Activated T-helper 17 cell treated with anti-CD3 and anti-CD28 coated beads, Interleukin-2, amount 50 U/mL, for 72 hours (primary cell): ENCODE measurements at regions not wholly inside any gene's neighbourhood (a gene's known extent, or its start where the extent isn't known, plus 50 kb on each side); places are given as distances from the start of the nearest gene placed in this dataset.

Source experiments
- ATAC-seq: fragments of 150-1000 bp; cut with Tn5 transposase; replicated peaks from 2 replicates; pipeline ENCODE4 v1.10.0; 2021; ENCODE audit warnings: mild to moderate bottlenecking, moderate library complexity
- H3K27ac Mint-ChIP-seq: one replicate; pipeline ENCODE4 v1.8.0; 2022; ENCODE audit warnings: mixed read lengths
- H3K27me3 Mint-ChIP-seq: one replicate; pipeline ENCODE4 v1.8.0; 2022; ENCODE audit warnings: mixed read lengths
- H3K36me3 Mint-ChIP-seq: one replicate; pipeline ENCODE4 v1.8.0; 2022; ENCODE audit warnings: low read depth, mild to moderate bottlenecking, mixed read lengths
- H3K4me1 Mint-ChIP-seq: one replicate; pipeline ENCODE4 v1.8.0; 2022; ENCODE audit warnings: mixed read lengths
- H3K4me3 Mint-ChIP-seq: one replicate; pipeline ENCODE4 v1.8.0; 2022; ENCODE audit warnings: mild to moderate bottlenecking, mixed read lengths
- H3K9me3 Mint-ChIP-seq: one replicate; pipeline ENCODE4 v1.8.0; 2022; ENCODE audit warnings: mixed read lengths

- Mint-ChIP-seq H3K27me3 (no peaks in the 10 kb centered on the region), H3K4me1 (peaks cover 57% of the 10 kb centered on the region), H3K4me3 (peak overlapping the region; percentile 78), H3K36me3 (peaks cover 39% of the 10 kb centered on the region), H3K9me3 (peaks cover 18% of the 10 kb centered on the region), H3K27ac (peak overlapping the region; percentile 100)
- ATAC-seq, result peak; percentile 76
Observed at GRCh38 chr6:14743474-14744211, 502.2 kb upstream of the JARID2 start.

DNA sequence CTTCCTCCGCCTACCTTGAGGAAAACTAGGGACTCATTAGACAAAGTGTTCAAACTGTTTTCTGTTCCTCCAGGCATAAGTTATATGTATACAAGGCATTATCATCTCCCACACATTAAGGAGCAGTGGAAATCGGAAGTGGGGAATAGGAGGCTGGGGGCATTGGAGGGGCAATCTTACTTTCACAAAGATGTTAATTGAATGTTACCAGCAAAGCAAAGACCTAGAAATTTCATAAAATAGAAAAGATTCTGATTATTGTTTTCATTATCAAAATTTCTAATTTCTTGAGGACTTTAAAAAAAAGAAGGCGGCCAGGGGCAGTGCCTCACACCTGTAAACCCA is 501.7 kb upstream of the JARID2 start:
- Mint-ChIP-seq H3K4me3 (peak overlapping the region; percentile 78), H3K9me3 (peaks cover 18% of the 10 kb centered on the region), H3K27me3 (no peaks in the 10 kb centered on the region), H3K36me3 (peaks cover 39% of the 10 kb centered on the region), H3K4me1 (peaks cover 56% of the 10 kb centered on the region), H3K27ac (peak overlapping the region; percentile 100)
- ATAC-seq, result no peak

DNA sequence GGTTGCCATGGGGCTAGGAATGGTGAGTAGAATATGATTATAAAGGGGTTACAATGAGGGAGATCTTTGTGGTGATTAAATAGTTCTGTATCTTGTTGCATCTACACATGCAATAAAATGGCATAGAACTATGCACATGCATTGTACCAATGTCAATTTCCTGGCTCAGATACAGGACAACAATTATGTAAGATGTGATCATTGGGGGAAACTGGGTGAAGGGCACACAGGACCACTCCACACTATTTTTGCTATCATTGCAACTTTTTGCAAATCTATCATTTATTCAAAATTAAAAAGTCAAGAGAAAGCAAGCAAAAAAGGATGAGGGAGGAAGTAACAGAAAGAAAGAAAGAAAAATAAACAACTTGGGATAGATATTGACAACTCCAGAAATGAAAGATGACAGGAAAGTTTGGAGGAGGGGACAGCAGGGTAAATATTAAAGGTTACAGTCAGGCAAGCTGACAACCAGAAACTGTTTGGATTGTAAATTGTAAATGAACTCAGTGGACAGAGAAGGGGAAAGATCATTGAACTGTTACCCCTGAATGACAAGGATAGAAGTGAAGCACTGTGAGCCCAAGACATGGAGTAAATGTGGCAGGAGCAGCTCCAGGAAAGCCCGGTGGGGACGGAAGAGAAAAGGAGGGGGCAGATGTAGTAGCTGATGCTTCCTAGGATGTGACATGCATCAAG is 499.6 kb upstream of the JARID2 start:
- peak overlapping the region; percentile 100 for H3K27ac Mint-ChIP-seq
- no peaks in the 10 kb centered on the region for H3K27me3 Mint-ChIP-seq
- peaks cover 4% of the 10 kb centered on the region for H3K9me3 Mint-ChIP-seq
- H3K4me3 Mint-ChIP-seq, result peak overlapping the region; percentile 25
- peaks cover 50% of the 10 kb centered on the region for H3K4me1 Mint-ChIP-seq
- peaks cover 26% of the 10 kb centered on the region for H3K36me3 Mint-ChIP-seq
- ATAC-seq, result no peak

GRCh38 chr6:14747881-14748520 is 497.9 kb upstream of the JARID2 start:
- peak; percentile 29 for ATAC-seq
- Mint-ChIP-seq H3K4me3 (peak overlapping the region; percentile 74), H3K9me3 (peaks cover 4% of the 10 kb centered on the region)

GRCh38 chr6:14748679-14749078 is 497.2 kb upstream of the JARID2 start:
- H3K27me3 Mint-ChIP-seq, result no peaks in the 10 kb centered on the region
- H3K36me3 Mint-ChIP-seq, result peaks cover 6% of the 10 kb centered on the region
- ATAC-seq, result peak; percentile 64
- peak overlapping the region; percentile 74 for H3K4me3 Mint-ChIP-seq
- H3K9me3 Mint-ChIP-seq, result peaks cover 4% of the 10 kb centered on the region
- peak overlapping the region; percentile 100 for H3K27ac Mint-ChIP-seq
- peaks cover 50% of the 10 kb centered on the region for H3K4me1 Mint-ChIP-seq

More at GRCh38 chr6:14747881-14748520, 497.9 kb upstream of the JARID2 start:
- Mint-ChIP-seq H3K36me3 (peaks cover 13% of the 10 kb centered on the region), H3K27ac (peak overlapping the region; percentile 100), H3K27me3 (no peaks in the 10 kb centered on the region), H3K4me1 (peaks cover 49% of the 10 kb centered on the region)

DNA sequence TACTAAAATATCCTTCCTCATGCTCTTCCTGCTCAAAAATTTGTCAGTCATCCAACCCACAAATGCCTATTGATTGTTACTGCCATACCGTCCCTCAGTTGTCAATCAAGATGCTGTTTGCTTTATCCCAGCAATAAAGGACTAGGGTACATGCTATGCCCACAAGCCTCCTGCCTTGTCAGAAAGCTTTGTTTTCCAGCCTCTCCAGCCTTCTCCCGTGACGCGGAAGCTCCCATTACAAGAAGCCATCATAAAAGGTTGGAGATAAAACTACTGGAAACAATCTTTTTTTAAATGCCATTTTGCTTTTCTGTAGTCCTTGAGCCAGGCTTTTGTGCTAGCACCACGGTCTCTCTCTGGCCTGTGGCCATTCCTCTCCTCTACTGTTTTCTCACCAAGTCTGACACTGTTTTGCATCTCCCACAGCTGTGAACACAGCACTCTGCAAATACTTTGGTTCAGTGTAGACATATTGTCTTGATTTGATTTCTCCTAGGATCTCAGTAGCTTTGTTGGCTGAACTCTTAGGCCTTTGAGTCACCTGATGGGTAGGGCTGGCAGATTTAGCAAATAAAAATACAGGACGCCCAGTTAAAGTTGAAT is 495.7 kb upstream of the JARID2 start:
- Mint-ChIP-seq H3K36me3 (peaks cover 8% of the 10 kb centered on the region), H3K9me3 (no peaks in the 10 kb centered on the region), H3K4me3 (peak overlapping the region; percentile 74), H3K27me3 (no peaks in the 10 kb centered on the region), H3K4me1 (peaks cover 52% of the 10 kb centered on the region), H3K27ac (peak overlapping the region; percentile 100)
- ATAC-seq, result no peak

DNA sequence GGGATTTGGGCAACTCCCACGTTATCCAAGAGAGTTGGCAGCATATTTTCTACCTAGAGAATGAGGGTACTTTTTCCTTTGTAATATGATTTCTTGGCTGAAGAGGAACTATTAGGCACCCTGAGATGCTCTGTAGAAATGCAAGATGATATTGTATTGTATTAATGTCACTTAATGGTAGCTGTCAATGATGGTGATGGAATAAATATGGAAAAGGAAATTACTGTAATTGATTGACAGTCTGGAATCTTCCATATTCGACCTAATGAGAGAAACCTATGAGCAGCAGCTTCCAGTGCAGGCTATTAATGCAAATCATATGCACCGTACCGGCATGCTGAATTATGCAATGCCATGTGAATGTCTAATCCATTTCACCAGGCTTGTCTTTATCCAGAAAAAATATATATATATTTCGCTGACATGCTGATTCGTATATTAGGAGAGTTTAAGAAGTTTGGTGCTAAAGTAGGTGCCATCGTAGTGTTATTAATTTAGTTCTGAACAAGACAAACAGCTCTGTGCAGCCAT is 494.2 kb upstream of the JARID2 start:
- no peaks in the 10 kb centered on the region for H3K27me3 Mint-ChIP-seq
- H3K4me1 Mint-ChIP-seq, result peaks cover 52% of the 10 kb centered on the region
- ATAC-seq, result no peak
- peaks cover under 1% of the 10 kb centered on the region for H3K9me3 Mint-ChIP-seq
- H3K27ac Mint-ChIP-seq, result no peak overlapping the region
- H3K4me3 Mint-ChIP-seq, result no peak overlapping the region
- peaks cover 11% of the 10 kb centered on the region for H3K36me3 Mint-ChIP-seq

GRCh38 chr6:14754751-14755513 is 490.9 kb upstream of the JARID2 start:
- Mint-ChIP-seq H3K4me3 (peak overlapping the region; percentile 84), H3K36me3 (peaks cover 11% of the 10 kb centered on the region), H3K9me3 (peaks cover 4% of the 10 kb centered on the region), H3K27me3 (no peaks in the 10 kb centered on the region), H3K4me1 (peaks cover 60% of the 10 kb centered on the region), H3K27ac (peak overlapping the region; percentile 100)
- peak; percentile 89 for ATAC-seq

DNA sequence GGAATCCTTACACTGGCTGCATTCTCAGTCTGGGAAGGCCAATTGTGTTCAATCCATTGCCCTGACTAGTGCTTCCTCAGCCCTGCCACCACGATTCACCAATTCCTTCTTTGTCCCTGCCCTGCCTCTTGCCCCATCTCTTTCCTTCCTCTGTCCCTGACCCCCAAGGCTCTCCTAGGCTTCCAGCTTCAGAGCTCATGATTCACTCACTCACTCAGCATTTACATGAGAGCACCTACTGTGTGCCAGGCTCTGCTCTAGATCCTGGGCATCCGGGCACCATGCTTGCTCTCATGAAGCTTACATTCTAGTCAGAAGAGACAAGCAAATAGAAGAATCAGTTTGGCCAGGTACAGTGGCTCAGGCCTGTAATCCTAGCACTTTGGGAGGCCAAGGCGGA is 489.5 kb upstream of the JARID2 start:
- Mint-ChIP-seq H3K27ac (peak overlapping the region; percentile 100), H3K4me1 (peaks cover 57% of the 10 kb centered on the region), H3K27me3 (no peaks in the 10 kb centered on the region), H3K4me3 (peak overlapping the region; percentile 84), H3K9me3 (peaks cover 4% of the 10 kb centered on the region), H3K36me3 (peaks cover 11% of the 10 kb centered on the region)
- no peak for ATAC-seq

- Mint-ChIP-seq H3K4me3 (peak overlapping the region; percentile 84), H3K27ac (peak overlapping the region; percentile 100), H3K36me3 (peaks cover 11% of the 10 kb centered on the region), H3K4me1 (peaks cover 57% of the 10 kb centered on the region), H3K9me3 (peaks cover 4% of the 10 kb centered on the region), H3K27me3 (no peaks in the 10 kb centered on the region)
- no peak for ATAC-seq
Observed at GRCh38 chr6:14757014-14757413, 488.9 kb upstream of the JARID2 start.

DNA sequence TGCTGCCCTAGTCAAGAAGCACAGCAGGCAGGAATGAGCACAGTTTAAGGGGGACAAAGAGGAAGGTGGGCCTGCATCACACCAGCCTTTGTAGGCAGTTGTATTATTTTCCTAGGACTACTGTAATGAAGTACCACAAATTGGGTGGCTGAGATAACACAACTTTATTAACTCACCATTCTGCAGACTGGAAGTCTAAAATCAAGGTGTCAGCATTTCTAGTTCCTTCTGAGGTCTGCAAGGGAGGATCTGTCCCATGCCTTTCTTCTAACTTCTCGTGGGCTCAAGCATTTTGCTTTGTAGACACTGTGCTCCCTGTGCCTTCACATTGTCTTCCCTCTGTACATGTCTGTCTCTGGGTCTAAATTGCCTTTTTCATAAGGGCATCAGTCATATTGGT is 488.5 kb upstream of the JARID2 start:
- no peaks in the 10 kb centered on the region for H3K27me3 Mint-ChIP-seq
- peaks cover 11% of the 10 kb centered on the region for H3K36me3 Mint-ChIP-seq
- no peak for ATAC-seq
- H3K4me3 Mint-ChIP-seq, result peak overlapping the region; percentile 84
- peaks cover 4% of the 10 kb centered on the region for H3K9me3 Mint-ChIP-seq
- H3K4me1 Mint-ChIP-seq, result peaks cover 55% of the 10 kb centered on the region
- peak overlapping the region; percentile 100 for H3K27ac Mint-ChIP-seq

GRCh38 chr6:14758421-14759081 is 487.3 kb upstream of the JARID2 start:
- Mint-ChIP-seq H3K27me3 (no peaks in the 10 kb centered on the region), H3K4me3 (peak overlapping the region; percentile 84), H3K27ac (peak overlapping the region; percentile 100), H3K9me3 (peaks cover 4% of the 10 kb centered on the region), H3K36me3 (peaks cover 11% of the 10 kb centered on the region), H3K4me1 (peaks cover 49% of the 10 kb centered on the region)
- peak; percentile 39 for ATAC-seq

- Mint-ChIP-seq H3K27ac (no peak overlapping the region), H3K27me3 (no peaks in the 10 kb centered on the region), H3K4me3 (no peak overlapping the region), H3K4me1 (peaks cover 41% of the 10 kb centered on the region), H3K9me3 (peaks cover 4% of the 10 kb centered on the region), H3K36me3 (peaks cover 4% of the 10 kb centered on the region)
- ATAC-seq, result no peak
Observed at GRCh38 chr6:14759976-14760672, 485.7 kb upstream of the JARID2 start.
